ENCODE measurements at regions not wholly inside any gene's neighbourhood (a gene's known extent, or its start where the extent isn't known, plus 50 kb on each side); places are given as distances from the start of the nearest gene placed in this dataset.

DNA sequence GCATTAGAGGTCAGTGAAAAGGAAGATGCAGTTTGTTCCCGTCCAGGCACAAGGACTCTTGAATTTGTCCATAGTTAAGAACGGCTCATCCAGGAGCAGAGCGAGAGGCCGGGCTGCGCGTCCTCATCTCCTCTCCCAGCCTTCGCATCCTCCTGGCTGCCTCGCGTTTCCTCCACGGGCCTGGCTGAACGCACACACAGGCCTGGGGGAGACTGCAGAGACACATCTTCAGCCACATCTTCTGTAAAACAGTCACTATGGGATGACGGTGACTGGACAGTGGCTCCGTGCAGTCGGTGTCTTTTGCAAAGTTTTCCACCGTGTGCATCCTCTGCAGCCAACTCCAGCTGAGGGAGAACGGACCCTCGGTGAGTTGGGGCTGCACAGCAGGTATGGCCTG lies 89.7 kb downstream of the PSMG1 start:
- TF ChIP-seq, protein P1, sequence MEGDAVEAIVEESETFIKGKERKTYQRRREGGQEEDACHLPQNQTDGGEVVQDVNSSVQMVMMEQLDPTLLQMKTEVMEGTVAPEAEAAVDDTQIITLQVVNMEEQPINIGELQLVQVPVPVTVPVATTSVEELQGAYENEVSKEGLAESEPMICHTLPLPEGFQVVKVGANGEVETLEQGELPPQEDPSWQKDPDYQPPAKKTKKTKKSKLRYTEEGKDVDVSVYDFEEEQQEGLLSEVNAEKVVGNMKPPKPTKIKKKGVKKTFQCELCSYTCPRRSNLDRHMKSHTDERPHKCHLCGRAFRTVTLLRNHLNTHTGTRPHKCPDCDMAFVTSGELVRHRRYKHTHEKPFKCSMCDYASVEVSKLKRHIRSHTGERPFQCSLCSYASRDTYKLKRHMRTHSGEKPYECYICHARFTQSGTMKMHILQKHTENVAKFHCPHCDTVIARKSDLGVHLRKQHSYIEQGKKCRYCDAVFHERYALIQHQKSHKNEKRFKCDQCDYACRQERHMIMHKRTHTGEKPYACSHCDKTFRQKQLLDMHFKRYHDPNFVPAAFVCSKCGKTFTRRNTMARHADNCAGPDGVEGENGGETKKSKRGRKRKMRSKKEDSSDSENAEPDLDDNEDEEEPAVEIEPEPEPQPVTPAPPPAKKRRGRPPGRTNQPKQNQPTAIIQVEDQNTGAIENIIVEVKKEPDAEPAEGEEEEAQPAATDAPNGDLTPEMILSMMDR (IDR thresholded peaks at IDR 0.05): no peak
- TF ChIP-seq POLR2AphosphoS5 (IDR thresholded peaks at IDR 0.05; ENCODE audit: low read depth, low read length) (no peak), SIN3A (IDR thresholded peaks at IDR 0.05; ENCODE audit: borderline replicate concordance, insufficient read depth, low read depth, low read length) (no peak), TCF7L2 (IDR thresholded peaks at IDR 0.05; ENCODE audit: low read depth, low read length) (no peak)
- TF ChIP-seq, protein P2, sequence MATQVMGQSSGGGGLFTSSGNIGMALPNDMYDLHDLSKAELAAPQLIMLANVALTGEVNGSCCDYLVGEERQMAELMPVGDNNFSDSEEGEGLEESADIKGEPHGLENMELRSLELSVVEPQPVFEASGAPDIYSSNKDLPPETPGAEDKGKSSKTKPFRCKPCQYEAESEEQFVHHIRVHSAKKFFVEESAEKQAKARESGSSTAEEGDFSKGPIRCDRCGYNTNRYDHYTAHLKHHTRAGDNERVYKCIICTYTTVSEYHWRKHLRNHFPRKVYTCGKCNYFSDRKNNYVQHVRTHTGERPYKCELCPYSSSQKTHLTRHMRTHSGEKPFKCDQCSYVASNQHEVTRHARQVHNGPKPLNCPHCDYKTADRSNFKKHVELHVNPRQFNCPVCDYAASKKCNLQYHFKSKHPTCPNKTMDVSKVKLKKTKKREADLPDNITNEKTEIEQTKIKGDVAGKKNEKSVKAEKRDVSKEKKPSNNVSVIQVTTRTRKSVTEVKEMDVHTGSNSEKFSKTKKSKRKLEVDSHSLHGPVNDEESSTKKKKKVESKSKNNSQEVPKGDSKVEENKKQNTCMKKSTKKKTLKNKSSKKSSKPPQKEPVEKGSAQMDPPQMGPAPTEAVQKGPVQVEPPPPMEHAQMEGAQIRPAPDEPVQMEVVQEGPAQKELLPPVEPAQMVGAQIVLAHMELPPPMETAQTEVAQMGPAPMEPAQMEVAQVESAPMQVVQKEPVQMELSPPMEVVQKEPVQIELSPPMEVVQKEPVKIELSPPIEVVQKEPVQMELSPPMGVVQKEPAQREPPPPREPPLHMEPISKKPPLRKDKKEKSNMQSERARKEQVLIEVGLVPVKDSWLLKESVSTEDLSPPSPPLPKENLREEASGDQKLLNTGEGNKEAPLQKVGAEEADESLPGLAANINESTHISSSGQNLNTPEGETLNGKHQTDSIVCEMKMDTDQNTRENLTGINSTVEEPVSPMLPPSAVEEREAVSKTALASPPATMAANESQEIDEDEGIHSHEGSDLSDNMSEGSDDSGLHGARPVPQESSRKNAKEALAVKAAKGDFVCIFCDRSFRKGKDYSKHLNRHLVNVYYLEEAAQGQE (IDR thresholded peaks at IDR 0.05; ENCODE audit: insufficient read depth in 1 of 2, low read depth in 2 of 2, low read length in 1 of 2): no peak
